ENCODE measurements at regions not wholly inside any gene's neighbourhood (a gene's known extent, or its start where the extent isn't known, plus 50 kb on each side); places are given as distances from the start of the nearest gene placed in this dataset.

DNA sequence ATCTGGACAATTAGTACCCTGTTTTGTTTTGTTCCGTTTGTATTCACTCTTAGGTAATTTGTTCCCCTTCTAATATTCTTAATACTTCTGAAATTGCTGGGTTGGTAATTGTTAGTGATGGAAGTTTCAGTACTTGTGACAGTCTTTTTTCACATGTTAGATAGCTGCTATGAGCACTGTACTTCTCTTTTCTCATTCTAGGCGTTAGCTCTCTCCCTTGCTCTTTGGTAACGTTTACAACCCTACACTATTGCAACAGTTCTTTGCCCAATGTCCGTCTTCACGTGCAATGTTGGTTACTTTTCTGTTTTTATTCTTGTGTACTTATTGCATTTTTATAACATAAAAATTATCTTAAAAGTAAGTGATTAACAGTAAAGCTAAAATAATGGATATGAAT is 1509.0 kb downstream of the MAT2B start:
- peak overlapping the region; percentile 50 for H3K4me2 ChIP-seq (replicated peaks; ENCODE audit: extremely low read depth, low read length, poor library complexity, severe bottlenecking)
- peak overlapping the region; percentile 21 for H3K9ac ChIP-seq (ENCODE audit: insufficient read depth, low read length, poor library complexity, severe bottlenecking)
- TF ChIP-seq, protein P1, sequence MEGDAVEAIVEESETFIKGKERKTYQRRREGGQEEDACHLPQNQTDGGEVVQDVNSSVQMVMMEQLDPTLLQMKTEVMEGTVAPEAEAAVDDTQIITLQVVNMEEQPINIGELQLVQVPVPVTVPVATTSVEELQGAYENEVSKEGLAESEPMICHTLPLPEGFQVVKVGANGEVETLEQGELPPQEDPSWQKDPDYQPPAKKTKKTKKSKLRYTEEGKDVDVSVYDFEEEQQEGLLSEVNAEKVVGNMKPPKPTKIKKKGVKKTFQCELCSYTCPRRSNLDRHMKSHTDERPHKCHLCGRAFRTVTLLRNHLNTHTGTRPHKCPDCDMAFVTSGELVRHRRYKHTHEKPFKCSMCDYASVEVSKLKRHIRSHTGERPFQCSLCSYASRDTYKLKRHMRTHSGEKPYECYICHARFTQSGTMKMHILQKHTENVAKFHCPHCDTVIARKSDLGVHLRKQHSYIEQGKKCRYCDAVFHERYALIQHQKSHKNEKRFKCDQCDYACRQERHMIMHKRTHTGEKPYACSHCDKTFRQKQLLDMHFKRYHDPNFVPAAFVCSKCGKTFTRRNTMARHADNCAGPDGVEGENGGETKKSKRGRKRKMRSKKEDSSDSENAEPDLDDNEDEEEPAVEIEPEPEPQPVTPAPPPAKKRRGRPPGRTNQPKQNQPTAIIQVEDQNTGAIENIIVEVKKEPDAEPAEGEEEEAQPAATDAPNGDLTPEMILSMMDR (IDR thresholded peaks at IDR 0.05): no peak
- Mint-ChIP-seq H3K4me1 (peaks cover 27% of the 10 kb centered on the region), H3K4me3 (no peak overlapping the region), H3K27me3 (ENCODE audit: low read depth in 3 of 3) (peaks cover 0 to 2% (median 0%) of the 10 kb centered on the region in 3 donors), H3K27ac (peak overlapping the region; percentile 38 to 83 (median 77)), H3K36me3 (peaks cover 5% of the 10 kb centered on the region in 2 donors), H3K9me3 (peaks cover 2 to 15% (median 7%) of the 10 kb centered on the region in 7 donors)
- WGBS (ENCODE audit: insufficient coverage): no CpG with 5 or more reads among the region's 5 CpGs
- H4K20me1 ChIP-seq (ENCODE audit: insufficient read depth, low read length): no peaks in the 10 kb centered on the region
- peak; percentile 71 to 82 (median 73) for DNase-seq
- H3K27ac ChIP-seq (ENCODE audit: low read depth in 1 of 2, low read length in 2 of 2): peak overlapping the region in 1 of 2 donors; percentile 87
- H3K4me1 ChIP-seq (ENCODE audit: control insufficient read depth in 1 of 2, insufficient read depth in 2 of 2, low read length in 2 of 2): peaks cover 18 to 35% of the 10 kb centered on the region in 2 donors
- no peaks in the 10 kb centered on the region for H3K36me3 ChIP-seq (replicated peaks in 1 of 2; ENCODE audit: control insufficient read depth in 1 of 2, insufficient read depth in 2 of 2, low read length in 2 of 2)
- no peak overlapping the region for H3K4me3 ChIP-seq (replicated peaks in 1 of 3; ENCODE audit: low read depth in 2 of 3, low read length in 3 of 3)
- no peaks in the 10 kb centered on the region for H3K79me2 ChIP-seq (ENCODE audit: insufficient read depth, low read length)
- no peaks in the 10 kb centered on the region for H3K27me3 ChIP-seq (ENCODE audit: control insufficient read depth in 2 of 2, insufficient read depth in 2 of 2, low read length in 2 of 2)
- H2AFZ ChIP-seq (ENCODE audit: insufficient read depth, low read depth, low read length, poor library complexity, severe bottlenecking): no peak overlapping the region
- intact Hi-C loops (cut with micrococcal nuclease): no loop called here
- H3K9me3 ChIP-seq (replicated peaks in 1 of 2; ENCODE audit: control insufficient read depth in 1 of 2, insufficient read depth in 1 of 2, low read length in 2 of 2): no peaks in the 10 kb centered on the region

- 40% methylated on average over 2 of the region's 2 CpGs for WGBS (ENCODE audit: insufficient coverage)
- Histone ChIP-seq H3K9me3 (replicated peaks in 1 of 2; ENCODE audit: control insufficient read depth in 1 of 2, insufficient read depth in 1 of 2, low read length in 2 of 2) (no peaks in the 10 kb centered on the region), H3K4me3 (replicated peaks in 1 of 3; ENCODE audit: low read depth in 2 of 3, low read length in 3 of 3) (peak overlapping the region in 1 of 3 experiments; percentile 50), H3K36me3 (replicated peaks in 1 of 2; ENCODE audit: control insufficient read depth in 1 of 2, insufficient read depth in 2 of 2, low read length in 2 of 2) (no peaks in the 10 kb centered on the region), H3K27ac (ENCODE audit: low read depth in 1 of 2, low read length in 2 of 2) (peak overlapping the region; percentile 52 to 87), H3K79me2 (ENCODE audit: insufficient read depth, low read length) (no peaks in the 10 kb centered on the region), H3K9ac (ENCODE audit: insufficient read depth, low read length, poor library complexity, severe bottlenecking) (peak overlapping the region; percentile 18), H3K27me3 (ENCODE audit: control insufficient read depth in 2 of 2, insufficient read depth in 2 of 2, low read length in 2 of 2) (no peaks in the 10 kb centered on the region), H3K4me1 (ENCODE audit: control insufficient read depth in 1 of 2, insufficient read depth in 2 of 2, low read length in 2 of 2) (peaks cover 18 to 35% of the 10 kb centered on the region in 2 donors), H4K20me1 (ENCODE audit: insufficient read depth, low read length) (no peaks in the 10 kb centered on the region), H3K4me2 (replicated peaks; ENCODE audit: extremely low read depth, low read length, poor library complexity, severe bottlenecking) (peak overlapping the region; percentile 50), H2AFZ (ENCODE audit: insufficient read depth, low read depth, low read length, poor library complexity, severe bottlenecking) (peak overlapping the region; percentile 57)
- intact Hi-C loops (cut with micrococcal nuclease): no loop called here
- Mint-ChIP-seq H3K9me3 (peaks cover 2 to 15% (median 7%) of the 10 kb centered on the region in 7 donors), H3K27ac (peak overlapping the region; percentile 79 to 97 (median 94)), H3K36me3 (peaks cover 5% of the 10 kb centered on the region in 2 donors), H3K4me1 (peaks cover 27% of the 10 kb centered on the region), H3K4me3 (peak overlapping the region; percentile 0 to 58), H3K27me3 (ENCODE audit: low read depth in 3 of 3) (peaks cover 0 to 2% (median 0%) of the 10 kb centered on the region in 3 donors)
- TF ChIP-seq, protein P1 (IDR thresholded peaks at IDR 0.05): no peak
- peak; percentile 13 to 38 (median 34) for DNase-seq
These were observed 1509.7 kb downstream of the MAT2B start for GRCh38 chr5:165015126-165015525.

All from CD14-positive monocyte (primary cell).